ENCODE measurements at regions not wholly inside any gene's neighbourhood (a gene's known extent, or its start where the extent isn't known, plus 50 kb on each side); places are given as distances from the start of the nearest gene placed in this dataset.

DNA sequence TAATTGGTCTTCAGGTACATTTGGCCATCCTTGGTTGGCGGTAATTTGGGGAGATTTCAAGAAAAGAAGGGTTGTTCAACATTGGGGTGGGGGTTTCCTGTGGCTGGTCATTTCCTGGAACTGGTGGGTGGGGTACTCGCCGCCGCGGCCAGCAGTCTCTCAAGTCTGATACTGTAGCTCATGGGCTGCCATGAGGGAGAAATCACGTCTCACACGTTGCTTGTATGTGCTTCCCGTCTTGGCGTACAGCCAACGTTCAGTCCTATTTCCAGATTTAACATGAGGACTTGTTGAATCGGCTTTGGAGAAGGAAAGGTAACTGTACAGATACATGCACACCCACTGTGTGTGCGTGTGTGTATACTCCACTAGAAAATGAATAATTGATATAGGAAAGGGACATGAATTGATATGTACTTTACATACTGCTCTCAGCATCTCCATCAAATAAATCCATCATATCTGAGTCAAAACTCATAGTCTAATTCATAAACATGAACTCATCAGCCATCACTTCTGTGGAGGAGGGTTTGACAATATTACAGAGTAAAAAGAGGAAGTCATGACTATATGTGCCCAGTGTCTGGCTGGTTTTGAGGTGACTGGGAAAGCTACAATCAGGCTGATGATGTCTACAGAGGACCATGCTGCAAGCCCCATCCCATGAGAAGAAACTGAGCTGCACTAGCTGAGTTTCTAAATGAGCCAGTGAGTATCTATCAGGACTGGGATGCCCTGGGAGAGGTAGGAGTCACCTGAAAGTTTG, 418.1 kb downstream of the TSHZ3 start:
- no peak for TF ChIP-seq POLR2A (IDR thresholded peaks at IDR 0.05)
- no peak for TF ChIP-seq CTCF (IDR thresholded peaks at IDR 0.05)
- TF ChIP-seq EP300 (IDR thresholded peaks at IDR 0.05): no peak

All from tibial nerve (tissue), 4 donors.